ENCODE measurements at regions not wholly inside any gene's neighbourhood (a gene's known extent, or its start where the extent isn't known, plus 50 kb on each side); places are given as distances from the start of the nearest gene placed in this dataset.

- TF ChIP-seq ZNF462 (CRISPR knock-in tag; IDR thresholded peaks at IDR 0.05) (no peak), EZH2phosphoT487 (IDR thresholded peaks at IDR 0.05; ENCODE audit: unreplicated experiment) (no peak)
- TF ChIP-seq, protein P1, sequence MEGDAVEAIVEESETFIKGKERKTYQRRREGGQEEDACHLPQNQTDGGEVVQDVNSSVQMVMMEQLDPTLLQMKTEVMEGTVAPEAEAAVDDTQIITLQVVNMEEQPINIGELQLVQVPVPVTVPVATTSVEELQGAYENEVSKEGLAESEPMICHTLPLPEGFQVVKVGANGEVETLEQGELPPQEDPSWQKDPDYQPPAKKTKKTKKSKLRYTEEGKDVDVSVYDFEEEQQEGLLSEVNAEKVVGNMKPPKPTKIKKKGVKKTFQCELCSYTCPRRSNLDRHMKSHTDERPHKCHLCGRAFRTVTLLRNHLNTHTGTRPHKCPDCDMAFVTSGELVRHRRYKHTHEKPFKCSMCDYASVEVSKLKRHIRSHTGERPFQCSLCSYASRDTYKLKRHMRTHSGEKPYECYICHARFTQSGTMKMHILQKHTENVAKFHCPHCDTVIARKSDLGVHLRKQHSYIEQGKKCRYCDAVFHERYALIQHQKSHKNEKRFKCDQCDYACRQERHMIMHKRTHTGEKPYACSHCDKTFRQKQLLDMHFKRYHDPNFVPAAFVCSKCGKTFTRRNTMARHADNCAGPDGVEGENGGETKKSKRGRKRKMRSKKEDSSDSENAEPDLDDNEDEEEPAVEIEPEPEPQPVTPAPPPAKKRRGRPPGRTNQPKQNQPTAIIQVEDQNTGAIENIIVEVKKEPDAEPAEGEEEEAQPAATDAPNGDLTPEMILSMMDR (conservative IDR thresholded peaks at IDR 0.05; ENCODE audit: low read depth in 2 of 2) = no peak
These were observed 116.6 kb downstream of the MFSD1 start (continued) for GRCh38 chr3:158918451-158918850.

DNA sequence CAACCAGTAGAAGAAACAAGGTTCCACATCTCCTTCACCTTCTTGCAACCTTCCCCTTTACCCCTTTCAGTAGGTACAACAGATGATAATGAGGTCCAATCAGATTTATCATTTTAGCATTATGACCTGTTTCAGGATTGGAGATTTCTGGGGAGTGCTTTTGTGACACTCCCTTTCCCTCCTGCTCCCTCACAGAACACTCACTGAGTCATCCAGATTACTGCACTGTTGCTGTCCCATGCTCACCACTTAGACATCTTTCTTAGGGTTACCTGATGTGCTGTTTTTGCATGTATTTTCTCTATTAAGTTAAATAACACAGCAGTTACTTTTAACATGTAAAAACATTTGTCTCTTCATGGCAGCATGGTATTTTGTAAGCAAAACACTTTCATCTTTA lies 118.5 kb downstream of the MFSD1 start:
- H3K79me2 ChIP-seq (replicated peaks; ENCODE audit: insufficient read depth) = no peaks in the 10 kb centered on the region
- H3K9me2 ChIP-seq (ENCODE audit: insufficient read depth) = no peaks in the 10 kb centered on the region
- H3K4me1 ChIP-seq (ENCODE audit: insufficient read depth) = no peaks in the 10 kb centered on the region
- H3K27ac ChIP-seq (ENCODE audit: low read depth) = no peak overlapping the region
- no peak overlapping the region for H2AFZ ChIP-seq
- Mint-ChIP-seq H3K27ac (no peak overlapping the region), H3K27me3 (ENCODE audit: insufficient read depth, low read depth, poor library complexity) (peaks cover 4% of the 10 kb centered on the region), H3K36me3 (ENCODE audit: low read depth) (no peaks in the 10 kb centered on the region), H3K9me3 (no peaks in the 10 kb centered on the region), H3K4me3 (no peak overlapping the region), H3K4me1 (no peaks in the 10 kb centered on the region)
- no peaks in the 10 kb centered on the region for H3K36me3 ChIP-seq (ENCODE audit: insufficient read depth)
- H3K4me2 ChIP-seq = no peak overlapping the region
- no peak overlapping the region for H3K4me3 ChIP-seq
- ATAC-seq (no peak), DNase-seq (ENCODE audit: low spot score) (no peak)
- H3F3A ChIP-seq (replicated peaks; ENCODE audit: low read depth) = no peaks in the 10 kb centered on the region
- H4K20me1 ChIP-seq (replicated peaks; ENCODE audit: insufficient read depth) = no peaks in the 10 kb centered on the region
- no peaks in the 10 kb centered on the region for H3K27me3 ChIP-seq (ENCODE audit: insufficient read depth)
- no peak for TF ChIP-seq ZNF114 (CRISPR knock-in tag; IDR thresholded peaks at IDR 0.05)
- TF ChIP-seq NANOG (IDR thresholded peaks at IDR 0.05; ENCODE audit: borderline replicate concordance) = no peak
- TF ChIP-seq, protein P2, sequence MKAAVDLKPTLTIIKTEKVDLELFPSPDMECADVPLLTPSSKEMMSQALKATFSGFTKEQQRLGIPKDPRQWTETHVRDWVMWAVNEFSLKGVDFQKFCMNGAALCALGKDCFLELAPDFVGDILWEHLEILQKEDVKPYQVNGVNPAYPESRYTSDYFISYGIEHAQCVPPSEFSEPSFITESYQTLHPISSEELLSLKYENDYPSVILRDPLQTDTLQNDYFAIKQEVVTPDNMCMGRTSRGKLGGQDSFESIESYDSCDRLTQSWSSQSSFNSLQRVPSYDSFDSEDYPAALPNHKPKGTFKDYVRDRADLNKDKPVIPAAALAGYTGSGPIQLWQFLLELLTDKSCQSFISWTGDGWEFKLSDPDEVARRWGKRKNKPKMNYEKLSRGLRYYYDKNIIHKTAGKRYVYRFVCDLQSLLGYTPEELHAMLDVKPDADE (IDR thresholded peaks at IDR 0.05) = no peak
- TF ChIP-seq EZH2phosphoT487 (IDR thresholded peaks at IDR 0.05; ENCODE audit: unreplicated experiment) = no peak
- TF ChIP-seq STAT1 (IDR thresholded peaks at IDR 0.05; ENCODE audit: unreplicated experiment) = no peak
- no peak for TF ChIP-seq ZNF331 (CRISPR knock-in tag; IDR thresholded peaks at IDR 0.05; ENCODE audit: low read depth)
- TF ChIP-seq EZH2 (IDR thresholded peaks at IDR 0.05; ENCODE audit: low read depth, unreplicated experiment) = no peak
- TF ChIP-seq, protein P3, sequence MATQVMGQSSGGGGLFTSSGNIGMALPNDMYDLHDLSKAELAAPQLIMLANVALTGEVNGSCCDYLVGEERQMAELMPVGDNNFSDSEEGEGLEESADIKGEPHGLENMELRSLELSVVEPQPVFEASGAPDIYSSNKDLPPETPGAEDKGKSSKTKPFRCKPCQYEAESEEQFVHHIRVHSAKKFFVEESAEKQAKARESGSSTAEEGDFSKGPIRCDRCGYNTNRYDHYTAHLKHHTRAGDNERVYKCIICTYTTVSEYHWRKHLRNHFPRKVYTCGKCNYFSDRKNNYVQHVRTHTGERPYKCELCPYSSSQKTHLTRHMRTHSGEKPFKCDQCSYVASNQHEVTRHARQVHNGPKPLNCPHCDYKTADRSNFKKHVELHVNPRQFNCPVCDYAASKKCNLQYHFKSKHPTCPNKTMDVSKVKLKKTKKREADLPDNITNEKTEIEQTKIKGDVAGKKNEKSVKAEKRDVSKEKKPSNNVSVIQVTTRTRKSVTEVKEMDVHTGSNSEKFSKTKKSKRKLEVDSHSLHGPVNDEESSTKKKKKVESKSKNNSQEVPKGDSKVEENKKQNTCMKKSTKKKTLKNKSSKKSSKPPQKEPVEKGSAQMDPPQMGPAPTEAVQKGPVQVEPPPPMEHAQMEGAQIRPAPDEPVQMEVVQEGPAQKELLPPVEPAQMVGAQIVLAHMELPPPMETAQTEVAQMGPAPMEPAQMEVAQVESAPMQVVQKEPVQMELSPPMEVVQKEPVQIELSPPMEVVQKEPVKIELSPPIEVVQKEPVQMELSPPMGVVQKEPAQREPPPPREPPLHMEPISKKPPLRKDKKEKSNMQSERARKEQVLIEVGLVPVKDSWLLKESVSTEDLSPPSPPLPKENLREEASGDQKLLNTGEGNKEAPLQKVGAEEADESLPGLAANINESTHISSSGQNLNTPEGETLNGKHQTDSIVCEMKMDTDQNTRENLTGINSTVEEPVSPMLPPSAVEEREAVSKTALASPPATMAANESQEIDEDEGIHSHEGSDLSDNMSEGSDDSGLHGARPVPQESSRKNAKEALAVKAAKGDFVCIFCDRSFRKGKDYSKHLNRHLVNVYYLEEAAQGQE (IDR thresholded peaks at IDR 0.05; ENCODE audit: unreplicated experiment) = no peak
- TF ChIP-seq, protein P1 (conservative IDR thresholded peaks at IDR 0.05; ENCODE audit: low read depth in 2 of 2) = no peak
